Fibroblast of skin of left quadriceps (primary cell): ENCODE measurements at regions not wholly inside any gene's neighbourhood (a gene's known extent, or its start where the extent isn't known, plus 50 kb on each side); places are given as distances from the start of the nearest gene placed in this dataset.

Source experiments
- DNase-seq, 2 experiments: peaks; one replicate each; pipeline ENCODE4 v3.0.0-alpha.2; 2013; ENCODE audit warnings: low read depth in 2 of 2

GRCh38 chr18:38940863-38941531 lies 1375.4 kb upstream of the CELF4 start:
- peak; percentile 5 to 6 for DNase-seq

DNA sequence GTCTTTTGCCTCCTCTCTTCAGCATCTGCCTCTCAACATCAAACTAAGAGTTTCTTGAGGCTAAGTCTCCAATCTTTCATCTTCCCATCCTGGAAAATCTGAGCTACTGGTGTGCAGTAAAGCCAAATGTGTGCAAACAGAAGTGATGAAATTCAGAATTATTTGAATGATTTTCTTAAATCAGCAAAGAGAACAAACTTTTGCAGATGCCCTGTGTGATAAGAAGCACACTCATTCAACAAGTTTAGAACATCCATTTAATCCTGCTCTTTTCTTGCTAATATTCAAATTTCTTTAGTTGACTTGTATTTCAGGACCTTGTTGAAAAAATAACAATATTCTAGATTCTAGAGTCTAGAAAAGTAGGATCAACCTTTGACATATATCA lies 1374.9 kb upstream of the CELF4 start:
- no peak for DNase-seq

- no peak for DNase-seq
Measured at GRCh38 chr18:38933910-38934510, 1368.4 kb upstream of the CELF4 start.

GRCh38 chr18:38933322-38933721 lies 1367.7 kb upstream of the CELF4 start:
- DNase-seq: no peak

DNA sequence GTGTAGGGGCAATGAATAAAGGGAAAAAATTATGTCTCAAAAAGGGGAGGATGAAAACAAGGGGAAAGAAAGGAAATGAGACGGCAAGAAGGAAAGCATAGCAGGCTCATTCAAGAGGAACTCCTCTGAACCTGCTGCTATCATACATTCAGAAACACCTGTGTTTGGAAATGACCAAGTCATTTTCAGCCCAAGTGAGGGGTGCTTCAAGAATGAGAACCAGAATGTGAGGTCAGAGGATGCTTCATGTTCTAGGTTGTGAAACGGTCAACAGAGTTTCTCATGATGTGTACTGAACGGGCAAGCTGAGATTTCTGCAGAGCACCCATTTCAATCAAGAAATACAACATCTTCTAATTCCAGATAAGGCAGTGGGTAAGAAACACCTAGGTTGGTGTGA lies 1367.2 kb upstream of the CELF4 start:
- DNase-seq: no peak

- no peak for DNase-seq
Measured at GRCh38 chr18:38931754-38932050, 1366.1 kb upstream of the CELF4 start.

- no peak for DNase-seq
Measured at GRCh38 chr18:38930881-38931753, 1365.5 kb upstream of the CELF4 start.

GRCh38 chr18:38923540-38923939 lies 1357.9 kb upstream of the CELF4 start:
- DNase-seq: no peak

DNA sequence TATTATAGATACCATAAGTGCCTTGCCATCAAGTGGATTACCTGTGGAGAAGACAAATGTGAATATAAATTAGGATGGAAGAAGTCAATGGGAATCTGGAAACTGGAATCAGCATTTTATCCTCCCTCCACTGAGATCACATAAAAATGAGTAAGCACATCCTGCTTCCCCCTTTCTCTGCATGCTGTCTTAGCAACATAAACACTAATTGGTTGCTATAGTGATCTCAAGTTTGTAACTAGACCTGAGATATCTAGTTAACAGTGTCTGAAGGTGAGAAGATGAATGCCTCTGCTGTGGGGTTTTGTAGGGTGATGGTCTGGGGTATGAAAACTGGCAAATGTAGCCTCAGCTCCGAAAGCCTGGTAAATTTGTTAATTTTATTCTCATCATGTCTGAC lies 1357.5 kb upstream of the CELF4 start:
- no peak for DNase-seq

GRCh38 chr18:38909972-38910371 lies 1344.4 kb upstream of the CELF4 start:
- DNase-seq: peak in 1 of 2 experiments; percentile 1

- DNase-seq: no peak
Measured at GRCh38 chr18:38902796-38903195, 1337.2 kb upstream of the CELF4 start.

DNA sequence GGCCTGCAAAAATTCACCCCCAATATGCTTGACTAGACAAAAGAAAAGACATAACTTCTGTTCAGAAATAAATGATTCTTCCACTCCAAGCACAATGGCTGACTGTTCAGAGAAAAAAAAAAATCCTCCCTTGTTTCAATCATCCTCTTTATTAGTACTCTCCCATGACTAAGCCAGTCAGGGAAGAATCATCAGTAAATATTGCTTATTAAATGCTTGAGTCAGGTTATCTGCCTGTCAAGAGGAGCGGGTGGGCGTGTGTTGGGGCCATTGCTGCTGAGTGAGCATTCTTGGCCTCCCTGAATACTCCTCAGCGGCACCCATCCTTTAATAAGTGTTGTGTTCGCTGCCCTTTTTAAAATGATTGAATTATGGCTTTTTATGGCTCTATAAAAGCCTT lies 1334.8 kb upstream of the CELF4 start:
- DNase-seq: no peak

DNA sequence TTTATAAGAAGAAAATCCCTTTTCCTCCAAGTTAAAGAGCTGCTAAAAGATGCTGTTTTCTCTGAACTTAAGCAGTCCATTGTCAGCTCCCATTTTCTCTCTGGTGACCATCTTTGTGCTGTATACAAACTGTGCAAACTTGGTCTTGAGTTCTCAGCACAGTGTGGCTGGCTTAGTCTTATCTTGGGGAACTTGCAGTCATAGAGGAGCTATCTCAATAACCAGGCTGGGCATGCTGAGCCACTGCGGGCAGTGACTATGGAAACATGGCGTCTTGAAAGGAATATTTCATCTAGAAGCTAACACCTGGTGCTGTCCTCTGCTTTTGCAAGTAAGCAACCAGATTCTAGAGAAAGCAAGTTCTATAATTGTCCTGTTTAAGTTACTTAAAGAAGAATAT lies 1334.4 kb upstream of the CELF4 start:
- no peak for DNase-seq

DNA sequence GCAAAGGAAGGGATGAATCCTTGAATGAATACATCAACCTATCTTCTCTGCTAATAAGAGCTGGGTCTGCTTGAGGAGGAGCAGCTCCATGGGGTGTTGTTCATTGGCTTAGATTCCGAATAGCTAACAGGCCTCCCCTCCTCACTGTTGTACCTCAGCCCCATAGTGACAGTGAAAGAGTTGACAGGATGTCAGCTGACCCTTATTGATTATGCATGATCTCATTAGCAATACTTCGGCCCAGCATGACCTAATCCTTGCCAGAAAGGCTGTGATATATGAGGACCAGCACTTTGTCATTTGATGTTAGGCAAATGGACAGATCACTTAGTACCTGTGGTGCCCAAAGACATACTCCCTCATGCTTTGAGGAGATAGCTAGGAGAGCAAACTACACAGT lies 1333.7 kb upstream of the CELF4 start:
- no peak for DNase-seq

GRCh38 chr18:38898167-38898566 lies 1332.6 kb upstream of the CELF4 start:
- DNase-seq: no peak

GRCh38 chr18:38895560-38895959 lies 1330.0 kb upstream of the CELF4 start:
- no peak for DNase-seq

DNA sequence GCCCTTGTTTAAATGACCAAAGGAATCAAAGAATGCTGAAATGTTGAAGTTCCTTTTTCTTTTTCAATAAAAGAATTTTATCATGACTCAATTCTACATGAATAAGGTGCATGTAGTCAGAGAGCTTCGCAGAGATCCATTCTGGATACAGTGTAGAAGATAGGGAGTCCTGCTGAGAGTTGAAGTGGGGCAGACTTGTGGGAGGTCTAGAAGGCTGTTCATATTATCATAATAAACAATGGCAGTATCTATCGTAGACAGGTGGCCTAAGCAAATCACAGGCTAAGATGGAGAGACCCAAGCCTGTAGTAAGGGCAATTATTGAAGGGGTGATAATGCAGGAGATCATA lies 1322.0 kb upstream of the CELF4 start:
- DNase-seq: no peak

GRCh38 chr18:38886861-38887670 lies 1321.5 kb upstream of the CELF4 start:
- DNase-seq: no peak

- no peak for DNase-seq
Measured at GRCh38 chr18:38886235-38886634, 1320.6 kb upstream of the CELF4 start.

DNA sequence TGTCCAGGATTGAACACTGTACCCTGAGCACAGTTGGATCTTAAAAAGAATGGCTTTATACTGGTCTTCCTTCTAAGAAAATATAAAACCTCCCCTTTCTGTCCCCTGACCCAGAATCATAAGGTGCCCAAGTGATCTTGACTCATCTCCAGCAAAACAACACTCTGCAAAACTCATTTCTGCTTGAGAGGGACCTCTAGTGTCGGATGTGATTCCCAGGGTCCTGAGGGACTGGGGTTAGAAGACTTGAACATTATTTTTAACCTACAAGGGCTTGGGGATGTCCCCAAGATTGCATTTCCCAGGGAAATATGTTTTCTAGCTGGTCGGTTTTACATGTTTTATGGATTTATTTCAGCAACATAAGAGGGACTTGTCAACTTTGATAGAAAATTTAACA lies 1318.5 kb upstream of the CELF4 start:
- no peak for DNase-seq

GRCh38 chr18:38883111-38883510 lies 1317.5 kb upstream of the CELF4 start:
- no peak for DNase-seq

DNA sequence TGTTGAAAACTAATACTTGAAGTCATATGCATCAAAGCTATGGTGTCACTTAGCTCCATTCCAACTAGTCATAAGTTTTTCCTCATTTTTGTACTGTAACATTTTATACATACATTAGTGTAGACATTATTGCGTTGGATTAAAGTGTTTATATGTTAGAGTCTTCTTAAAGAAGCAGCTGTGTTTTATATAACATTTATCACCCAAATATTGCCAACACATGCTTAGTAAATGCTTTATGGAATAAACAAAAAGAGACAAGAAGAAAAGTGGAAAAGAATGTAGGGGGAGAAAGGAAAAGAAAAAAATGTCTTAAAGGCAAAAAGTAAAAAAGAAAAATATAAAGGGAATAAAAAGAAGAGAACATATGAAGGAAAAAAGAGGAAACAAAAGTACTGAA lies 1314.3 kb upstream of the CELF4 start:
- DNase-seq: no peak
